GM12892 (cell line): ENCODE measurements at regions not wholly inside any gene's neighbourhood (a gene's known extent, or its start where the extent isn't known, plus 50 kb on each side); places are given as distances from the start of the nearest gene placed in this dataset.

Experiments used
- POLR2A ChIP-seq: IDR thresholded peaks from 2 replicates; pipeline ENCODE4 v1.6.1; 2011; ENCODE audit warnings: low read depth, low read length, control low read depth
- POLR2AphosphoS5 ChIP-seq: IDR thresholded peaks from 2 replicates; pipeline ENCODE4 v1.6.1; 2011; ENCODE audit warnings: low read depth, low read length, control low read depth

DNA sequence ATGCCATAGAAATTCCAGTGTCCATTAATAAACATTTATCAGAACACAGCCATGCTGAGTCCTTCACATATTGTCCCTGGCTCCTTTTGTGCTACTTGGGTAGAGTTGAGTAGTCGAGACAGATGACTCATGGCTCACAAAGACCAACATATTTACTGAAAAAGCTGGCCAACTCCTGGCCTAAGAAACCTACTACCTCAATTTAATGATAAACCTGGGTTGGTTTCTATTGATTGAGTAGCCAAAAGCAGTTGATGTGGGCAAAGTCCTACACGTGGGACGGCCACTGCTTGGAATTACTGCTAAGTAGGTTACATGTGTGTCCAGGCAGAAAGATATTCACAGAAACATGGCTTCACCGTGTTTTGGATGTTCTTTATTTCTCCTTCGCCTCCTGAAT is 402.2 kb downstream of the NR2F2 start:
- TF ChIP-seq POLR2AphosphoS5: no peak
- no peak for TF ChIP-seq POLR2A
